HEK293 (cell line): ENCODE measurements at regions not wholly inside any gene's neighbourhood (a gene's known extent, or its start where the extent isn't known, plus 50 kb on each side); places are given as distances from the start of the nearest gene placed in this dataset.

Experiments
- CTCF ChIA-PET: fragments of 350-600 bp; formaldehyde crosslinking; extraction: SDS; loops from one replicate; lab custom pipeline; 2021; ENCODE audit warnings: antibody characterized with exemption; lab: Yijun Ruan, JAX
- POLR2A ChIA-PET: fragments of 300-600 bp; formaldehyde crosslinking; extraction: SDS; loops from one replicate; lab custom pipeline; 2020; ENCODE audit warnings: antibody characterized with exemption, inconsistent platforms; lab: Yijun Ruan, JAX
- H3K27ac ChIP-seq: fragments of 200-500 bp; sonication (Bioruptor generic); 2 replicates; pipeline ENCODE4 v1.5.1; 2014; ENCODE audit warnings: low read depth, low read length, control low read depth, inconsistent platforms; ENCODE audit errors: extremely low read depth
- H3K36me3 ChIP-seq, 2 experiments: fragments of 200-500 bp in 1 of 2; sonication (Bioruptor generic) in 1 of 2; 1 replicate in 1 of 2; 2 replicates in 1 of 2; pipeline ENCODE4 v1.5.1; 2014 to 2017; ENCODE audit warnings: inconsistent platforms in 2 of 2, low read length in 2 of 2; ENCODE audit not compliant: control insufficient read depth in 2 of 2, insufficient read depth in 1 of 2
- H3K4me1 ChIP-seq: fragments of 200-500 bp; sonication (Bioruptor generic); 2 replicates; pipeline ENCODE4 v1.5.1; 2014; ENCODE audit warnings: mild to moderate bottlenecking, low read length, inconsistent platforms; ENCODE audit not compliant: control insufficient read depth, insufficient read depth
- H3K4me3 ChIP-seq: 2 replicates; pipeline ENCODE4 v1.5.1; 2011; ENCODE audit warnings: low read depth, mild to moderate bottlenecking, control low read depth, low read length, moderate library complexity
- H3K9me3 ChIP-seq: fragments of 200-500 bp; sonication (Bioruptor generic); 2 replicates; pipeline ENCODE4 v1.5.1; 2014; ENCODE audit warnings: low read depth, low read length, inconsistent platforms; ENCODE audit not compliant: control insufficient read depth, insufficient read depth
- BCL11B ChIP-seq: fragments of 450-650 bp; formaldehyde crosslinking; IDR thresholded peaks from 2 replicates; pipeline ENCODE4 v1.5.1; 2016; ENCODE audit warnings: low read depth, missing biosample characterization, missing genetic modification characterization
- GFI1B ChIP-seq: fragments of 450-650 bp; formaldehyde crosslinking; IDR thresholded peaks from 2 replicates; pipeline ENCODE4 v1.5.1; 2016; ENCODE audit warnings: missing biosample characterization, missing genetic modification characterization
- GLIS2 ChIP-seq: fragments of 450-650 bp; formaldehyde crosslinking; IDR thresholded peaks from 2 replicates; pipeline ENCODE4 v1.5.1; 2016; ENCODE audit warnings: missing biosample characterization, missing genetic modification characterization
- REST ChIP-seq: fragments of 450-650 bp; formaldehyde crosslinking; IDR thresholded peaks from 2 replicates; pipeline ENCODE4 v1.5.1; 2016; ENCODE audit warnings: missing biosample characterization, missing genetic modification characterization
- TRIM28 ChIP-seq: IDR thresholded peaks from 2 replicates; pipeline ENCODE4 v1.6.1; 2011; ENCODE audit warnings: low read length, control low read depth, borderline replicate concordance
- ZBTB21 ChIP-seq: fragments of 450-650 bp; formaldehyde crosslinking; IDR thresholded peaks from 2 replicates; pipeline ENCODE4 v1.5.1; 2017; ENCODE audit warnings: missing biosample characterization, missing genetic modification characterization
- ZBTB7A ChIP-seq: fragments of 450-650 bp; formaldehyde crosslinking; IDR thresholded peaks from 2 replicates; pipeline ENCODE4 v1.5.1; 2016; ENCODE audit warnings: low read depth, missing biosample characterization, missing genetic modification characterization
- ZBTB8A ChIP-seq: fragments of 450-650 bp; formaldehyde crosslinking; IDR thresholded peaks from 2 replicates; pipeline ENCODE4 v1.5.1; 2016; ENCODE audit warnings: missing biosample characterization, missing genetic modification characterization
- ZFP3 ChIP-seq: fragments of 450-650 bp; formaldehyde crosslinking; IDR thresholded peaks from 2 replicates; pipeline ENCODE4 v1.5.1; 2016; ENCODE audit warnings: low read depth, missing biosample characterization, missing genetic modification characterization
- ZNF112 ChIP-seq: fragments of 450-650 bp; formaldehyde crosslinking; IDR thresholded peaks from 2 replicates; pipeline ENCODE4 v1.5.0; 2017; ENCODE audit warnings: missing biosample characterization, missing genetic modification characterization
- ZNF157 ChIP-seq: fragments of 450-650 bp; formaldehyde crosslinking; IDR thresholded peaks from 2 replicates; pipeline ENCODE4 v1.5.1; 2016; ENCODE audit warnings: missing biosample characterization, missing genetic modification characterization
- ZNF214 ChIP-seq: fragments of 450-650 bp; formaldehyde crosslinking; IDR thresholded peaks from 2 replicates; pipeline ENCODE4 v1.5.1; 2017; ENCODE audit warnings: missing biosample characterization, mild to moderate bottlenecking, missing genetic modification characterization, borderline replicate concordance
- ZNF335 ChIP-seq: fragments of 450-650 bp; formaldehyde crosslinking; conservative IDR thresholded peaks from 2 replicates; pipeline ENCODE4 v1.5.1; 2016; ENCODE audit warnings: missing biosample characterization, missing genetic modification characterization
- ZNF366 ChIP-seq: fragments of 450-650 bp; formaldehyde crosslinking; conservative IDR thresholded peaks from 2 replicates; pipeline ENCODE4 v1.5.1; 2016; ENCODE audit warnings: missing biosample characterization, missing genetic modification characterization
- ZNF37A ChIP-seq: fragments of 450-650 bp; IDR thresholded peaks from 2 replicates; pipeline ENCODE4 v1.5.1; 2018; ENCODE audit warnings: missing biosample characterization, missing genetic modification characterization
- ZNF404 ChIP-seq: fragments of 450-650 bp; formaldehyde crosslinking; IDR thresholded peaks from 2 replicates; pipeline ENCODE4 v1.5.1; 2017; ENCODE audit warnings: missing biosample characterization, missing genetic modification characterization
- ZNF416 ChIP-seq: fragments of 450-650 bp; formaldehyde crosslinking; IDR thresholded peaks from 2 replicates; pipeline ENCODE4 v1.5.1; 2016; ENCODE audit warnings: missing biosample characterization, missing genetic modification characterization
- ZNF549 ChIP-seq: fragments of 450-650 bp; IDR thresholded peaks from 2 replicates; pipeline ENCODE4 v1.5.1; 2018; ENCODE audit warnings: missing biosample characterization, missing genetic modification characterization, mild to moderate bottlenecking, inconsistent platforms, moderate library complexity
- ZNF580 ChIP-seq: fragments of 450-650 bp; formaldehyde crosslinking; IDR thresholded peaks from 2 replicates; pipeline ENCODE4 v1.5.1; 2016; ENCODE audit warnings: missing biosample characterization, missing genetic modification characterization
- ZNF626 ChIP-seq: fragments of 450-650 bp; sonication (Bioruptor Pico); formaldehyde crosslinking; IDR thresholded peaks from 2 replicates; pipeline ENCODE4 v1.5.1; 2018; ENCODE audit warnings: missing biosample characterization, missing genetic modification characterization, inconsistent platforms
- ZNF654 ChIP-seq: fragments of 450-650 bp; formaldehyde crosslinking; IDR thresholded peaks from 2 replicates; pipeline ENCODE4 v1.5.1; 2016; ENCODE audit warnings: low read depth, missing biosample characterization, missing genetic modification characterization
- ZNF658 ChIP-seq: fragments of 450-650 bp; formaldehyde crosslinking; IDR thresholded peaks from 2 replicates; pipeline ENCODE4; 2016; ENCODE audit warnings: missing biosample characterization, missing genetic modification characterization
- ZNF692 ChIP-seq: fragments of 450-650 bp; formaldehyde crosslinking; IDR thresholded peaks from 2 replicates; pipeline ENCODE4 v1.5.1; 2016; ENCODE audit warnings: missing biosample characterization, missing genetic modification characterization
- ZNF747 ChIP-seq: fragments of 450-650 bp; formaldehyde crosslinking; IDR thresholded peaks from 2 replicates; pipeline ENCODE4 v1.5.1; 2016; ENCODE audit warnings: missing biosample characterization, missing genetic modification characterization
- ZSCAN18 ChIP-seq: fragments of 450-650 bp; formaldehyde crosslinking; IDR thresholded peaks from 2 replicates; pipeline ENCODE4 v1.5.1; 2016; ENCODE audit warnings: missing biosample characterization, missing genetic modification characterization
- TF ChIP-seq, protein P1 (sequence below): fragments of 450-650 bp; IDR thresholded peaks from 2 replicates; pipeline ENCODE4 v1.5.1; 2018; ENCODE audit warnings: missing biosample characterization, mild to moderate bottlenecking, missing genetic modification characterization

DNA sequence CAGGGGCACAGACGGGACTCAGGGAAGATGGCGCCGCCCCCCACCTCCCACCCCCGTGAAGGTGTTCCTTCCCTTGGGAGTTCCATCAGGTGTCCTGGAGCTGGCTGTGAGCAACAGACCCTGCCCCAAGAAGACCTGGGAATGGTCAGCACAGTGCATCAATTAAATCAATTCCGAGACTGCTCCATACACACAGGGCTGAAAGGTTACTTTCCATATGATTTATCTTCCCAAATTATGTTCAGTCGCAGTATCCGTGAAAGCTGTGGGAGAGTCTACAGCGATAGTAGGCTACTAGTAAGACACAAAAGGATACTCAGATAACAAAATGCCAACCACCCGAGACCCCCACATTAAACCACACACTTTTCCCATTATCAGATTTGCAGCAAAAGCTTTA lies 71.8 kb upstream of the PABPC3 start (continued):
- TF ChIP-seq ZBTB21 (tag by site-specific recombination), result no peak
- no peak for TF ChIP-seq ZNF157 (tag by site-specific recombination)
- TF ChIP-seq, all 188 proteins: peak for 0

- no peaks in the 10 kb centered on the region for H3K36me3 ChIP-seq
- no peak overlapping the region for H3K27ac ChIP-seq
- POLR2A ChIA-PET, result no interaction called here
- TF ChIP-seq ZFP3 (no peak), ZNF626 (tag by site-specific recombination) (no peak), ZNF404 (tag by site-specific recombination) (no peak), ZNF112 (tag by site-specific recombination) (no peak)
- H3K4me1 ChIP-seq, result no peaks in the 10 kb centered on the region
- CTCF ChIA-PET, result interaction anchor here (1.2 kb wide), 1 partner anchor 27 kb away, joined by 3 read pairs; no protein-coding TSS in a partner anchor
- H3K9me3 ChIP-seq, result no peaks in the 10 kb centered on the region
- H3K4me3 ChIP-seq, result no peak overlapping the region
Measured at GRCh38 chr13:25032160-25032559, 63.8 kb upstream of the PABPC3 start.

- Histone ChIP-seq H3K4me1 (no peaks in the 10 kb centered on the region), H3K36me3 (no peaks in the 10 kb centered on the region), H3K27ac (no peak overlapping the region), H3K4me3 (no peak overlapping the region), H3K9me3 (no peaks in the 10 kb centered on the region)
- POLR2A ChIA-PET, result no interaction called here
- TF ChIP-seq REST (tag by site-specific recombination), result no peak
- TF ChIP-seq ZNF580 (tag by site-specific recombination), result no peak
- no peak for TF ChIP-seq ZNF416 (tag by site-specific recombination)
- no peak for TF ChIP-seq GLIS2 (tag by site-specific recombination)
- TF ChIP-seq ZNF658, result no peak
- no peak for TF ChIP-seq ZNF214
- TF ChIP-seq ZNF654 (tag by site-specific recombination), result no peak
- no peak for TF ChIP-seq ZNF37A
- TF ChIP-seq, protein P1, sequence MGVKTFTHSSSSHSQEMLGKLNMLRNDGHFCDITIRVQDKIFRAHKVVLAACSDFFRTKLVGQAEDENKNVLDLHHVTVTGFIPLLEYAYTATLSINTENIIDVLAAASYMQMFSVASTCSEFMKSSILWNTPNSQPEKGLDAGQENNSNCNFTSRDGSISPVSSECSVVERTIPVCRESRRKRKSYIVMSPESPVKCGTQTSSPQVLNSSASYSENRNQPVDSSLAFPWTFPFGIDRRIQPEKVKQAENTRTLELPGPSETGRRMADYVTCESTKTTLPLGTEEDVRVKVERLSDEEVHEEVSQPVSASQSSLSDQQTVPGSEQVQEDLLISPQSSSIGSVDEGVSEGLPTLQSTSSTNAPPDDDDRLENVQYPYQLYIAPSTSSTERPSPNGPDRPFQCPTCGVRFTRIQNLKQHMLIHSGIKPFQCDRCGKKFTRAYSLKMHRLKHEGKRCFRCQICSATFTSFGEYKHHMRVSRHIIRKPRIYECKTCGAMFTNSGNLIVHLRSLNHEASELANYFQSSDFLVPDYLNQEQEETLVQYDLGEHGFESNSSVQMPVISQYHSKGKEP (tag by site-specific recombination), result no peak
- no peak for TF ChIP-seq BCL11B (tag by site-specific recombination)
- no peak for TF ChIP-seq ZSCAN18 (tag by site-specific recombination)
- no peak for TF ChIP-seq ZNF549 (tag by site-specific recombination)
- no peak for TF ChIP-seq ZBTB8A (tag by site-specific recombination)
- TF ChIP-seq GFI1B (tag by site-specific recombination), result no peak
- no peak for TF ChIP-seq ZNF366 (tag by site-specific recombination)
- no peak for TF ChIP-seq ZBTB7A
- TF ChIP-seq TRIM28, result no peak
- TF ChIP-seq ZNF335 (tag by site-specific recombination), result no peak
- no peak for TF ChIP-seq ZNF692 (tag by site-specific recombination)
- no peak for TF ChIP-seq ZNF747
- CTCF ChIA-PET, result no interaction called here
Measured at GRCh38 chr13:25034173-25034572, 61.8 kb upstream of the PABPC3 start.
